K562 (cell line): ENCODE measurements at regions not wholly inside any gene's neighbourhood (a gene's known extent, or its start where the extent isn't known, plus 50 kb on each side); places are given as distances from the start of the nearest gene placed in this dataset.

ENCODE experiments used
- HDAC6 ChIP-seq: IDR thresholded peaks from 2 replicates; pipeline ENCODE4 v1.6.1; 2012; ENCODE audit warnings: low read depth, mild to moderate bottlenecking, control low read depth, inconsistent platforms, low read length, moderate library complexity
- NR2C2 ChIP-seq, 2 experiments: fragments of 200-800 bp in 1 of 2; sonication (Bioruptor generic) in 1 of 2; sonication (generic) in 1 of 2; formaldehyde crosslinking in 1 of 2; IDR thresholded peaks; 2 replicates each; pipeline versions ENCODE4 v1.6.1 to v1.8.0; 2016 to 2022; ENCODE audit warnings: mild to moderate bottlenecking in 1 of 2, missing compliant biosample characterization in 1 of 2, missing genetic modification characterization in 1 of 2, missing genetic modification reagents in 1 of 2
- PHF20 ChIP-seq: fragments of 450-650 bp; IDR thresholded peaks from 2 replicates; pipeline ENCODE4 v1.6.1; 2018; ENCODE audit not compliant: partially characterized antibody
- SP2 ChIP-seq: IDR thresholded peaks from 2 replicates; pipeline ENCODE4 v1.6.1; 2011; ENCODE audit warnings: mild to moderate bottlenecking, low read depth, low read length, moderate library complexity; ENCODE audit not compliant: poor library complexity, severe bottlenecking; ENCODE audit errors: extremely low read depth
- ZFP1 ChIP-seq: fragments of 450-650 bp; formaldehyde crosslinking; IDR thresholded peaks from 2 replicates; pipeline ENCODE4 v1.4.0; 2020; ENCODE audit warnings: mild to moderate bottlenecking, mixed read lengths
- ZNF764 ChIP-seq: fragments of 250-450 bp; sonication (Bioruptor Pico); IDR thresholded peaks from 2 replicates; pipeline ENCODE4 v1.4.0; 2020; ENCODE audit warnings: low read depth, mild to moderate bottlenecking, moderate library complexity
- TF ChIP-seq, protein P1 (sequence below): fragments of 450-650 bp; IDR thresholded peaks from 2 replicates; pipeline ENCODE4 v1.6.1; 2016; ENCODE audit warnings: low read depth
- TF ChIP-seq, protein P2 (sequence below): sonication (generic); formaldehyde crosslinking; IDR thresholded peaks from 2 replicates; pipeline ENCODE4 v1.9.0; 2022; ENCODE audit warnings: mild to moderate bottlenecking, missing genetic modification reagents
- TF ChIP-seq, protein P3 (sequence below), 2 experiments: fragments of 450-650 bp in 1 of 2; sonication (generic) in 1 of 2; formaldehyde crosslinking in 1 of 2; IDR thresholded peaks; 2 replicates each; pipeline versions ENCODE4 v1.7.1 to v1.9.0; 2016 to 2022; ENCODE audit warnings: inconsistent platforms in 1 of 2, mild to moderate bottlenecking in 1 of 2, missing genetic modification reagents in 1 of 2

DNA sequence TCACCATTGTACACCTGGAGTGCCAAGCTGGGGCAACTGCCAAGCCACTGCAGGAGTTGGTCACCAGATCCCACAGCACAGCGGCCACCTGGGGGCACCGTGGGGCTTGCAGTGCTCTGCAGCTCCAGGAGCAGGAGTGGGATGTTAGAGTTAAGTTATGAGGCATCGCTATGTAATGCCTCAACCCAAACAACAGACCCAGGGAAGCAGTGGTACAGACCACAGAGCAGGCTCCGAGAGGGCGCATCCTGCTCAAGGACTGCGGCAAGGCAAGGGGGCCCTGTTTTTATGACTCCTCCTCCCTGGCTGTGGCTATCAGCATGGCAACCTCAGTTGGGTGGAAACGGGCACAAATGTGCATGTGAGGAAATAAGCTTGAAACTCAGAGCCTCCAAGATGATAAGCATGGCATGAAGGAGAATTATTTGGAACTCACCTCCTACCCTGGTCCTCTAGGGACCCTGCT is 63.1 kb downstream of the ARL6IP4 start (continued):
- TF ChIP-seq, protein P1, sequence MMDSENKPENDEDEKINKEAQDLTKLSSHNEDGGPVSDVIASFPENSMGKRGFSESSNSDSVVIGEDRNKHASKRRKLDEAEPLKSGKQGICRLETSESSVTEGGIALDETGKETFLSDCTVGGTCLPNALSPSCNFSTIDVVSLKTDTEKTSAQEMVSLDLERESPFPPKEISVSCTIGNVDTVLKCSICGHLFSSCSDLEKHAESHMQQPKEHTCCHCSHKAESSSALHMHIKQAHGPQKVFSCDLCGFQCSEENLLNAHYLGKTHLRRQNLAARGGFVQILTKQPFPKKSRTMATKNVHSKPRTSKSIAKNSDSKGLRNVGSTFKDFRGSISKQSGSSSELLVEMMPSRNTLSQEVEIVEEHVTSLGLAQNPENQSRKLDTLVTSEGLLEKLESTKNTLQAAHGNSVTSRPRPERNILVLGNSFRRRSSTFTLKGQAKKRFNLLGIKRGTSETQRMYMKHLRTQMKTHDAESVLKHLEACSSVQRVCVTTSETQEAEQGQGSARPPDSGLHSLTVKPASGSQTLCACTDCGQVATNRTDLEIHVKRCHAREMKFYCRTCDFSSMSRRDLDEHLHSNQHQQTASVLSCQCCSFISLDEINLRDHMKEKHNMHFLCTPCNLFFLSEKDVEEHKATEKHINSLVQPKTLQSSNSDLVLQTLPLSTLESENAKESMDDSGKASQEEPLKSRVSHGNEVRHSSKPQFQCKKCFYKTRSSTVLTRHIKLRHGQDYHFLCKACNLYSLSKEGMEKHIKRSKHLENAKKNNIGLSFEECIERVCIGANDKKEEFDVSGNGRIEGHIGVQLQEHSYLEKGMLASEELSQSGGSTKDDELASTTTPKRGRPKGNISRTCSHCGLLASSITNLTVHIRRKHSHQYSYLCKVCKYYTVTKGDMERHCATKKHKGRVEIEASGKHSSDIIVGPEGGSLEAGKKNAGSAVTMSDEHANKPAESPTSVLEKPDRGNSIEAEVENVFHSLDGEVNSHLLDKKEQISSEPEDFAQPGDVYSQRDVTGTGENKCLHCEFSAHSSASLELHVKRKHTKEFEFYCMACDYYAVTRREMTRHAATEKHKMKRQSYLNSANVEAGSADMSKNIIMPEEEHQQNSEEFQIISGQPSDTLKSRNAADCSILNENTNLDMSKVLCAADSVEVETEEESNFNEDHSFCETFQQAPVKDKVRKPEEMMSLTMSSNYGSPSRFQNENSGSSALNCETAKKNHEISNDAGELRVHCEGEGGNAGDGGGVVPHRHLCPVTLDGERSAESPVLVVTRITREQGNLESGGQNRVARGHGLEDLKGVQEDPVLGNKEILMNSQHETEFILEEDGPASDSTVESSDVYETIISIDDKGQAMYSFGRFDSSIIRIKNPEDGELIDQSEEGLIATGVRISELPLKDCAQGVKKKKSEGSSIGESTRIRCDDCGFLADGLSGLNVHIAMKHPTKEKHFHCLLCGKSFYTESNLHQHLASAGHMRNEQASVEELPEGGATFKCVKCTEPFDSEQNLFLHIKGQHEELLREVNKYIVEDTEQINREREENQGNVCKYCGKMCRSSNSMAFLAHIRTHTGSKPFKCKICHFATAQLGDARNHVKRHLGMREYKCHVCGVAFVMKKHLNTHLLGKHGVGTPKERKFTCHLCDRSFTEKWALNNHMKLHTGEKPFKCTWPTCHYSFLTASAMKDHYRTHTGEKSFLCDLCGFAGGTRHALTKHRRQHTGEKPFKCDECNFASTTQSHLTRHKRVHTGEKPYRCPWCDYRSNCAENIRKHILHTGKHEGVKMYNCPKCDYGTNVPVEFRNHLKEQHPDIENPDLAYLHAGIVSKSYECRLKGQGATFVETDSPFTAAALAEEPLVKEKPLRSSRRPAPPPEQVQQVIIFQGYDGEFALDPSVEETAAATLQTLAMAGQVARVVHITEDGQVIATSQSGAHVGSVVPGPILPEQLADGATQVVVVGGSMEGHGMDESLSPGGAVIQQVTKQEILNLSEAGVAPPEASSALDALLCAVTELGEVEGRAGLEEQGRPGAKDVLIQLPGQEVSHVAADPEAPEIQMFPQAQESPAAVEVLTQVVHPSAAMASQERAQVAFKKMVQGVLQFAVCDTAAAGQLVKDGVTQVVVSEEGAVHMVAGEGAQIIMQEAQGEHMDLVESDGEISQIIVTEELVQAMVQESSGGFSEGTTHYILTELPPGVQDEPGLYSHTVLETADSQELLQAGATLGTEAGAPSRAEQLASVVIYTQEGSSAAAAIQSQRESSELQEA, result no peak
- TF ChIP-seq SP2 (no peak), ZFP1 (no peak), NR2C2 (CRISPR knock-in tag; IDR thresholded peaks at IDR 0.05) (no peak), NR2C2 (tag; IDR thresholded peaks at IDR 0.05) (no peak), ZNF764 (CRISPR knock-in tag) (no peak), PHF20 (no peak), HDAC6 (no peak)
- TF ChIP-seq, protein P2, sequence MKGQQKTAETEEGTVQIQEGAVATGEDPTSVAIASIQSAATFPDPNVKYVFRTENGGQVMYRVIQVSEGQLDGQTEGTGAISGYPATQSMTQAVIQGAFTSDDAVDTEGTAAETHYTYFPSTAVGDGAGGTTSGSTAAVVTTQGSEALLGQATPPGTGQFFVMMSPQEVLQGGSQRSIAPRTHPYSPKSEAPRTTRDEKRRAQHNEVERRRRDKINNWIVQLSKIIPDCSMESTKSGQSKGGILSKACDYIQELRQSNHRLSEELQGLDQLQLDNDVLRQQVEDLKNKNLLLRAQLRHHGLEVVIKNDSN (CRISPR knock-in tag), result no peak
- TF ChIP-seq, protein P3, sequence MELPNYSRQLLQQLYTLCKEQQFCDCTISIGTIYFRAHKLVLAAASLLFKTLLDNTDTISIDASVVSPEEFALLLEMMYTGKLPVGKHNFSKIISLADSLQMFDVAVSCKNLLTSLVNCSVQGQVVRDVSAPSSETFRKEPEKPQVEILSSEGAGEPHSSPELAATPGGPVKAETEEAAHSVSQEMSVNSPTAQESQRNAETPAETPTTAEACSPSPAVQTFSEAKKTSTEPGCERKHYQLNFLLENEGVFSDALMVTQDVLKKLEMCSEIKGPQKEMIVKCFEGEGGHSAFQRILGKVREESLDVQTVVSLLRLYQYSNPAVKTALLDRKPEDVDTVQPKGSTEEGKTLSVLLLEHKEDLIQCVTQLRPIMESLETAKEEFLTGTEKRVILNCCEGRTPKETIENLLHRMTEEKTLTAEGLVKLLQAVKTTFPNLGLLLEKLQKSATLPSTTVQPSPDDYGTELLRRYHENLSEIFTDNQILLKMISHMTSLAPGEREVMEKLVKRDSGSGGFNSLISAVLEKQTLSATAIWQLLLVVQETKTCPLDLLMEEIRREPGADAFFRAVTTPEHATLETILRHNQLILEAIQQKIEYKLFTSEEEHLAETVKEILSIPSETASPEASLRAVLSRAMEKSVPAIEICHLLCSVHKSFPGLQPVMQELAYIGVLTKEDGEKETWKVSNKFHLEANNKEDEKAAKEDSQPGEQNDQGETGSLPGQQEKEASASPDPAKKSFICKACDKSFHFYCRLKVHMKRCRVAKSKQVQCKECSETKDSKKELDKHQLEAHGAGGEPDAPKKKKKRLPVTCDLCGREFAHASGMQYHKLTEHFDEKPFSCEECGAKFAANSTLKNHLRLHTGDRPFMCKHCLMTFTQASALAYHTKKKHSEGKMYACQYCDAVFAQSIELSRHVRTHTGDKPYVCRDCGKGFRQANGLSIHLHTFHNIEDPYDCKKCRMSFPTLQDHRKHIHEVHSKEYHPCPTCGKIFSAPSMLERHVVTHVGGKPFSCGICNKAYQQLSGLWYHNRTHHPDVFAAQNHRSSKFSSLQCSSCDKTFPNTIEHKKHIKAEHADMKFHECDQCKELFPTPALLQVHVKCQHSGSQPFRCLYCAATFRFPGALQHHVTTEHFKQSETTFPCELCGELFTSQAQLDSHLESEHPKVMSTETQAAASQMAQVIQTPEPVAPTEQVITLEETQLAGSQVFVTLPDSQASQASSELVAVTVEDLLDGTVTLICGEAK (IDR thresholded peaks at IDR 0.05), result no peak
- TF ChIP-seq, protein P3 (CRISPR knock-in tag; IDR thresholded peaks at IDR 0.05), result no peak
